ENCODE measurements at regions not wholly inside any gene's neighbourhood (a gene's known extent, or its start where the extent isn't known, plus 50 kb on each side); places are given as distances from the start of the nearest gene placed in this dataset.

- DNase-seq = no peak
These were observed 231.5 kb downstream of the C6orf118 start for GRCh38 chr6:165077876-165078275.

- DNase-seq = no peak
These were observed 237.5 kb downstream of the C6orf118 start for GRCh38 chr6:165071906-165072305.

DNA sequence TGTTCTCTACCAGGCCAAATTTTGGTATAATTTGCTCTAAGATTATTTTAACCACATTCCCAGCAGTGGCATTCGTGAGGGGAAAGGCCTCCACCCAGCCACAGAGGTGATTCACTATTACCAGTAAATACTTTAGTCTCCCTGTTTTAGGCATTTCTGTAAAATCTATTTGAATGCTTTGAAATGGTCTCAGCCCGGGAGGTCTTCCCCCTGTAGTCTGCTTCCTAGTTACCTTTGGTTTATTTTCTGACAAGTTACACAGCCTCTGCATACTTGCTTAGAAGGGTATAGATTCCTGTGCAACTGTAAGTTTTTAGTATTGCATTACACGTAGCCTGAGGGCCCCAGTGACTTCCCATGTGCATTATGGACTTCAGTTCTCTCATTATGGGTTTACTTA is 248.7 kb downstream of the C6orf118 start:
- DNase-seq = no peak

DNA sequence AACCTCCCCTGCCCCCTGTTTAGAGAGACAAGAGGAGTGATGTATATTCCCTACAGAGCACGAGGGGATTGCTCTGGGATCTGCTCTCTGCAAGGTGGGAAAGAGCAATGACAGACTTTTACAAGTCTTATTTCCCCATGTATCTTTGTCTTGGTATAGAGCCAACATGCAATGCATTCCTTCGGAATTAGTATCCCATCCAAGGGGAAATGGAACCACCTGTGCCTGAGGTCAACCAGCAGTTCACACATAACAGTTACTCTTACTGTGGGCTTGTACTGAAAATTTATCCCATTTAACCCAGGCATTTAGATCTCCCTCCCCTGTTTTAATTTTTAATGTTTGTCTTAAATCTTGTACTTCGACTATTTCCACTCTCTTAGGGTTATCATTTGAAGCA is 250.4 kb downstream of the C6orf118 start:
- DNase-seq = no peak

DNA sequence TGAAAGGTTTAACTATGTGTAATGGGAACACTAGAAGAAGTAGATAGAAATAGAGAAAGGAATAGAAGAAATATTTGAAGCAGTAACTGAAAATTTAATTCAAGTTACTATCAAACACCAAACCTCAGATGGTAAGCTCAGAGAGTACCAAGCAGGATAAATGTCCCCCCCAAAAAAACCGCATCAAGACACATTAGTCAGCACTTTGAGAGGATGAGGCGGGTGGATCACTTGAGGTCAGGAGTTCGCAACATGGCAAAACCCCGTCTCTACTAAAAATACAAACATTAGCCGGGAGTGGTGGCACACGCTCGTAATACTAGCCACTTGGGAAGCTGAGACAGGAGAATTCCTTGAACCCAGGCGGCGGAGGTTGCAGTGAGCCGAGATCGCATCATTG is 253.1 kb downstream of the C6orf118 start:
- no peak for DNase-seq

- no peak for DNase-seq
These were observed 254.2 kb downstream of the C6orf118 start for GRCh38 chr6:165055231-165055630.

DNA sequence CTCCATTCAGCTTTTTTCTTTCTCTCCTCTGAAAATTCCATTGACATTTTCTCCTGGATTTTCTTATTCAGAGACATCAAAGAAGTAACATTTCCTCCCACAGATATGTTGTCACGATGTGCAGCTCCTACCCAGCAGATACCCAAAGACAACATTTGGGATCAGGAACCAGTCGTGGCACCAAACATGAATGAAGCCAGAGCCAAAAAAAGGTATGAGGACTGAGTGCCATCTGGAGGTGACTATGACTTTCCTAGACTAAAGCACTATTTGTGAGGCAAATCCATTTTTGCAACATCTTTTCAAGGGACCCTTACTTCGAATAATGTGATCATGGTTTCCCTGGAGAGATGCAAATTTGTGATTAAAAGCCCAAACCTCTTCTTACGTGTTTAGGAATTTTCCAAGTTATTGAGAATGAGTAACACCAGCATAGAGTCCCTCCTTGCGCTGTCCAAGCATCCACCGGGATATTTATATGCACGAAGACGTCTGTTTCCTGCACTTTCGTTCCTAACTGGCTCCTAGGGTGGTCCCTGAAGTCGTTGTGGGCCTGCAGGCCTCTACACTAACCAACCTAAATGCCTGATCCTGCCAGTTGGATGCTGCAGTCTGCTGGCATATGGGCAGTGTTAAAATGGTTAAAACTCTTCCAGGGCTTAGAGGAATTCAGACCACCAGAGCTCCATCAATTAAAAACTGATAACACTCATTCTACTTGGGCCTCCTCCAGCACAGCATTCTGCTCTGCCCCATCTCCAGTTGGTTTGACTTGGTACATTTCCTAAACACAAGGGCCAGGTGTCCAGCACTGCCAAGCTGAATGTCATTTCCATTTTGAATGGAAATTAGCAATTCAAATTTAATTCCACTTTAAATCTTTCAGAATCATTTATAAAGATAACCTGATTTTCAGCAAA is 256.6 kb downstream of the C6orf118 start:
- no peak for DNase-seq

GRCh38 chr6:165049362-165049761 is 260.0 kb downstream of the C6orf118 start:
- no peak for DNase-seq

DNA sequence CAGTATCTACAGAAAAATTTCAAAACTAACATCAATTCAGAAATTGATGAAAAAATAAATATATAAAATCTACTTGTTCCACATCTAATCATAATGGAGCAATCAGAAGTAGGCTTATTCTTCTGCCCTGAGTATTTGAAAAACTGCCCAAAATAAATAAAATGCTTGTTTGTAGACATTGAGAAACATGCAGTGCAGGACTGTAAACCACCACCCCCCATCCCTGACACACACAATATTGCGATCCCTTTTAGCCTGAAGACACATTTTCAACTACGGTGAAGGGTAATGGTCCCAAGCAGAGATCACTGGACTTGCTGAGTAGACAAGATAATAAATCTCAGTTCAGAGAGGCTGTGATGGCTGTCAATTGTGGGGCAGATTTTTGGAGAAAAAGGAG is 261.5 kb downstream of the C6orf118 start:
- no peak for DNase-seq

DNA sequence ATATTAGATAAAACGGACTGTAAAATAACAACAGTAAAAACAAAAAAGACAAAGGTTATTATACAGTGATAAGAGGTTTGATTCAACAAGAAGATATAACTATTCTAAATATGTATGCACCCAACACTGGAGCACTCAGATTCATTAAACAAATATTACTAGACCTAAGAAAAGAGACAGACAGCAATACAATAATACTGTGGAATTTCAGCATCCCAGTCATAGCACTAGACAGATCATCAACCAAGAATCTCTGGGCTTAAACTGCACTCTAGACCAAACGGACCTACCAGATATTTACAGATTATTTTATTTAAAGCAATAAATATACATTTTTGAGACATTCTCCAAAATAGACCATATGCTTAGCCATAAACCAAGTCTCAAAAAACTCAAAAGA is 263.8 kb downstream of the C6orf118 start:
- DNase-seq = no peak

GRCh38 chr6:165042912-165043311 is 266.5 kb downstream of the C6orf118 start:
- no peak for DNase-seq

DNA sequence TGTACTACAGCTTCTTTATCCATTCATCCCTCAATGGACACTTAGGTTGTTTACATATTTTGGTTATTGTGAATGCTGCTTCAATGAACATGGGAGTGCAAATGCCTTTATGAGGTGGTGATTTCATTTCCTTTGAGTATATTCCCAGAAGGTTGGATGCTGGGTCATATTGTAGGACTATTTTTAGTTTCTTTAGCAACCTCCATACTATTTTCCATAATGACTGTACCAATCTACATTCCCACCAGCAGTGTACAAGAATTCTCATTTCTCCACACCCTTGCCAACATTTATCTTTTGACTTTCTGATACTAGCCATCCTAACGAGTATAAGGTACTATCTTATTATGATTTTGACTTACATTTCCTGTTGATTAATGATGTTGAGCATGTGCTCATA is 269.0 kb downstream of the C6orf118 start:
- DNase-seq = no peak

GRCh38 chr6:165034271-165034741 is 275.1 kb downstream of the C6orf118 start:
- DNase-seq = no peak

- no peak for DNase-seq
These were observed 277.9 kb downstream of the C6orf118 start for GRCh38 chr6:165031502-165031901.

- no peak for DNase-seq
These were observed 284.4 kb downstream of the C6orf118 start for GRCh38 chr6:165025040-165025439.

DNA sequence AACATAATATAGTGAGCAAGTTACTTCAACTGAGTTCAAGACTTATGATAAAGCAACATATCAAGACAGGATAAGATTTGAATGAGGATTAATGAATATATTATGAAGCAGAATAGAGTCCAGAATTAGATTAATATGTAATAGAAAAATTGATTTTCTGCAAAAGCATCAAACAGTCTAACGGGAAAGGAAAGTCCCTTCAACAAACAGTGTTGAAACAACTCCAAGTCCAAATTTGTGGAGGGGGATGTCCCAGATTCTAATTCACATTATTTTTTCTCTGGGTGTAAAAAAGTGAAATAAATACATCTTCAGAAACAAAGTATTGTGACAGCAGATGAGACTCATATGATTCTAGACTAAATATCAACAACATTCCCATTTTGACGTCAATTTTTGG is 289.7 kb downstream of the C6orf118 start:
- no peak for DNase-seq

DNA sequence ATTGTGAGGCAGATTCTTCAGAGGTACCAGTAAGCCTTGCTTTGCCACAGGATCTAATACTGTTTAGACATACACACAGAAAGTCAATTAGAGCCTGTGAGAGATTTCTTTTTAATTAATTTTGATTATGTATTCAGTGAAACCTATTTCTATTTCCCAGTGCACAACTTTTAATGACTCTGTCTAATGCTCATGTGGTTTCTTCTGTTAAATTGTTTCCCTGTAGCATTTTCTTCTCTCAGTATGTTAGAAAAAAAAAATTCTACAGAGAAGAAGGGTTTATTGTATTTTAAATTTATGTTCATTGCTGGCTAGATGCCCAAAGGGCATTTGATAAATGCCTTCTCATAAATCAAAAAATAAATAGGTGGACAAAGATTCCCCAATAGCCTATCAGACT is 293.7 kb downstream of the C6orf118 start:
- no peak for DNase-seq

DNA sequence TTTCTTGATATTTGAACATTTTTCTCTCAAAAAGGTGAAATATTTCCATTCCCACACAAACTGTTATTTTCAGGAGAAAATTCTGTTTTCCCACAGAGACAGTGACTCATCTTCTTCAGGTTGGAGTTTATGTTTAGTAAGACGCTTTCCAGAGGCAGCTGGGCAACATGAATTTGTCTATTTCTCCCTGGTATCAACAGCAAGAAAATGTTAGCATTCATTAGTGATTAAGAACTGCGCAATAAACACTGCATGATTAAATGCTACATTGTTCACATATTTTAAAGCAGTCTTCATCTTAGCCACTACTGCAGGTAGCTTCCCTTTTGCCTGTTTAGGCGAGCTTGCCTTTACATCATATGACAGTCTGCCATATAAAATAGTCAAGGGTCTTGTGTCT is 295.7 kb downstream of the C6orf118 start:
- no peak for DNase-seq

- DNase-seq = no peak
These were observed 297.2 kb downstream of the C6orf118 start for GRCh38 chr6:165012183-165012582.

GRCh38 chr6:165010556-165011535 is 298.6 kb downstream of the C6orf118 start:
- DNase-seq = no peak

- no peak for DNase-seq
These were observed 300.4 kb downstream of the C6orf118 start for GRCh38 chr6:165008971-165009370.

DNA sequence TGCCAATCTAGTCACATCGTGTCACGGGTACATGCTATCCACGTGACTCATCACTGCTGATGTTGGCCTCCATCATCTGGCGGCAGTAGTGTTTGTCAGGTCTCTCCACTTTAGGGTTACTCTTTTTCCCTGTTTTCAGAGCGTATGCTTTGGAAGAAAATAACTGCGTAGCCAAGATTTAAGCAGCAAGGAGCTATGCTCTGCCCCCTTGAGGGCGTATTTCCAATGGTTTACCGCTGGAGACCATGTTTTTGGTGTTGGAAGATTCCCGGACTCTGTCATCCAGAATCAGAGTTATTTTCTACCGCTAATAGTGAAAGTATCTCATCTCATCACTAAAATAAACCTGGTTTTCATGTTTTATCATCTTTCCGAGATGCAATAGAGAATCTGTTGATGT is 306.5 kb downstream of the C6orf118 start:
- DNase-seq = no peak

DNA sequence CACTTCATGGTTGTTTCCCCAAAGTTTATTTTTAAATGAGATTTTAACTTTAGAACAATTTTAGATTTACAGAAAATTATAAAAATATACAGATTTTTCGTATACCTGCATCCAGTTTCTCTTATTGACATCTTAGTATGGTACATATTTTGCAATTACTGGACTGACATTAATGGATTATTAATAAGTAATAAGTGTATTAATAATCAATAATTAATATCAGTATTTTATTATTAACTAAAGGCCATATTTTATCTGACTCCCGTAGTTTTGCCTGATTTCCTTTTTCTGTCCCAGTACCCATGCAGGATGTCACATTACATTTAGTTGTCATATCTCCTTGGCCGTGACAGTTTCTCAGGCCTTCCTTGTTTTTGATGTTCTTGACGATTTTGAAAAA is 307.0 kb downstream of the C6orf118 start:
- no peak for DNase-seq
